HepG2 (cell line): ENCODE measurements at regions not wholly inside any gene's neighbourhood (a gene's known extent, or its start where the extent isn't known, plus 50 kb on each side); places are given as distances from the start of the nearest gene placed in this dataset.

Experiments used
- FUBP1 ChIP-seq: sonication (generic); formaldehyde crosslinking; IDR thresholded peaks from 2 replicates; pipeline ENCODE4 v1.5.1; 2020; ENCODE audit warnings: missing genetic modification reagents, mild to moderate bottlenecking, borderline replicate concordance
- PCBP2 ChIP-seq: fragments of 200-400 bp; formaldehyde crosslinking; optimal IDR thresholded peaks from 2 replicates; pipeline ENCODE3; 2018; ENCODE audit warnings: low read length, low read depth; ENCODE audit not compliant: poor library complexity, severe bottlenecking
- RARG ChIP-seq: sonication (generic); formaldehyde crosslinking; IDR thresholded peaks from 2 replicates; pipeline ENCODE4 v1.4.0; 2020; ENCODE audit warnings: low read depth, mild to moderate bottlenecking, missing genetic modification reagents
- THYN1 ChIP-seq: sonication (generic); formaldehyde crosslinking; IDR thresholded peaks from 2 replicates; pipeline ENCODE4 v1.8.1; 2023; ENCODE audit warnings: low read depth, mild to moderate bottlenecking, moderate library complexity, missing genetic modification reagents, borderline replicate concordance
- ZBTB49 ChIP-seq: sonication (generic); formaldehyde crosslinking; IDR thresholded peaks from 2 replicates; pipeline ENCODE4 v1.4.0; 2020; ENCODE audit warnings: missing genetic modification reagents, borderline replicate concordance
- ZXDC ChIP-seq: sonication (generic); formaldehyde crosslinking; IDR thresholded peaks from 2 replicates; pipeline ENCODE4 v1.5.0; 2020; ENCODE audit warnings: mild to moderate bottlenecking, missing genetic modification reagents

- TF ChIP-seq ZXDC (no peak), RARG (CRISPR knock-in tag) (no peak), ZBTB49 (no peak), FUBP1 (CRISPR knock-in tag) (no peak), PCBP2 (no peak), THYN1 (CRISPR knock-in tag) (no peak)
Observed at GRCh38 chr6:148182378-148182777, 160.3 kb upstream of the SASH1 start (continued).
